ENCODE measurements at regions not wholly inside any gene's neighbourhood (a gene's known extent, or its start where the extent isn't known, plus 50 kb on each side); places are given as distances from the start of the nearest gene placed in this dataset.
"Not testable (repeated sequence)": the region's sequence is repeated elsewhere in the genome, so short reads cannot be mapped to it uniquely, and the experiment has no call there.

DNA sequence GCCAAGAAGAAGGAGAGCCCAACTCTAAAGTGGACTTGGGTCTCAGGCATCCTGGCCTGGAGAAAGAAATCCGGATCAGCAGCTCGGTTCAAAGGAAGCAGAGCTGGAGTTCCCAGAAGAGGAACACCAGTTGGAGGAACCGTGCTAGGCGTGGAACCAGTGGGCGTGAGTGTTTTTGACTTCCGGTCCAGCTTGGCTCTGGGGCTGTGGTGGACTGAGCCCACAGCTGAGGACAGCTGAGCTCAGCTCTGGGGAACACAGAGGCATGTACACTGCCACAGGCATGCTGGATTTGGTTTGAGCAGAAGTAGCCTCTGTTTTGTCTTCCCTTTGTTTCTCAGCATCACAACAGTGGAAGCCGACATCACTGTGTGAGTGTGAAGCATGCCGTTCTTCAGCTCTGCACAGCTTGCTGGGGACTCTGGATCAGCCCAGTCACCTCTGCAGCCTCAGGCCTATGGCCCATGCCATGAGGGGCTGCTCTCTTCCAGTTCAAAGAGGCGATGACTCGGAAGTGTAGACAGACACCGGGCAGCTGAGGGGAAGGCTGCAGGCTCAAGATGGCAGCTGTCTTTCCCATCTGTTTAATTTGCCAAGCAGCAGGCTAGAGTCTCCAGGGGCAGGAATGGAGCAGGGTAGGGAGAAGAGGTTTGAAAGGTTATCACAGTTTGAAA lies 185.8 kb upstream of the UBE3A start:
- no peak for DNase-seq

GRCh38 chr15:25623708-25624107 lies 184.9 kb upstream of the UBE3A start:
- DNase-seq, result no peak

DNA sequence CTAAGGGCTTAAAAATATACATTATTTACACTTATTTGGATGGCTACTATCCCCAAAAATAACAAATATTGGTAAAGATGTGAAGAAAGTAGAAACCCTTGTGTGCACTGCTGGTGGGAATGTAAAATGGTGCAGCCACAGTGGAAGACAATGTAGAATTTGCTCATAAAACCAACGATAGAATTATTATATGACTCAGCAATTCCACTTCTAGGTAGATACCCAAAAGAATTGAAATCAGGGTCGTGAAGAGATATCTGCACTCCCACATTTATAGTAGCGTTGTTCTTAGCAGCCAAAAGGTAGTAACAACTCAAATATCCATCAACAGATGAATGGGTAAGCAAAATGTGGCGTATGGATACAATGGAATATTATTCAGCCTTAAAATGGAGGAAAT lies 181.6 kb upstream of the UBE3A start:
- no peak for DNase-seq

- DNase-seq, result no peak
These were observed 180.9 kb upstream of the UBE3A start for GRCh38 chr15:25619761-25620160.

DNA sequence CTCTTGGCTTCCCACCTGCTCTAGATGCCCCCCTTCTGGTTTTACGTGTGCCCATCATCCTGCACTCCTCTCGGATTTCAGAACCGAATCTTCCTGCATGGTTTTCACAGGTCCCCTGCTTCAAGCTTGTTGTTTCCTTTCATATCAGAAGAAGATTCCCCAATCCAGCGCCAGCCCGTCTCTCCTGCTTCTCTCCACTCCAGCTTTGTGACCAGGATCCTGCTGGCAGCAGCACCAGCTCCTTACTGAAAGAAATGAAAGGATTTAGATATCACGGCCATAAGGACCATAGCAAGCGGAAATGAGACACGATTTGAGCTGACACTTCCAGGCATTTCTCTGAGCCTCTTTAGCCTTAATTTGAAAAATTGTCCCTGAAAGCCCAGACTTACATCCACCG lies 180.3 kb upstream of the UBE3A start:
- no peak for DNase-seq

DNA sequence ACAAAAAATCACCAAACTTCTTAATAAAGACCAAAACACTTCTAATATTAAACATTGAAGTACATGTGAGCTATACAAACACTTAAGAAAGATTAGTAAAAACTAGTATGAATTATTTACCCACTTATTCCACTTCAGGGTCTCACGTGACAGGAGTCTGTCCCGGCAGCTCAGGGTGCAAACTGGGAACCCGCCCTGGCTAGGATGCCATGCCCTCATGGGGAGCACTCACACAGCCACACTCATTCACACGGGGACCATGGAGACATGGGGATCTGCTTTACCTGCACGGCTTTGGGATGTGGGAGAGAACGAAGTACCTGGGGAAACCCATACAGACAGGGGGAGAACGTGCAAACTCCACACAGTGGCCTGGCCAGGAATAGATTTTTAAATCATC lies 179.3 kb upstream of the UBE3A start:
- DNase-seq, result no peak

DNA sequence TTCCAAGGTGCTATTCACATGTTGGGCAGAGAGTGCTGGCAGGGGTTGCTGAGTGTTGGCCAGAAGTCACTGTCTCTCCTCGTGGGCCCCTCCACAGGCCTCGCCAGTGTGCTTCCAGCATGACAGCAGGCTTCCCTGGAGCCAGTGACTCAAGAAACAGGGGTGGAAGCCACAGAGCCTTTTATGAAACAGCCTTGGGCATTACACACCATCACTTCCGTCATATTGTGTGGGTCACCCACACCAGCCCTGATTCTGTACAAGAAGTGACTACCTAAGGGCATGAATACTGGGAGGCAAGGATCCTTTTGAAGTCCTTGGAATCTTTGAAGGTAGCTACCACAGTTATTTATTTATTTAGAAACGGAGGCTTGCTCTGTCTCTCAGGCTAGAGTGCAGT lies 177.6 kb upstream of the UBE3A start:
- no peak for DNase-seq

DNA sequence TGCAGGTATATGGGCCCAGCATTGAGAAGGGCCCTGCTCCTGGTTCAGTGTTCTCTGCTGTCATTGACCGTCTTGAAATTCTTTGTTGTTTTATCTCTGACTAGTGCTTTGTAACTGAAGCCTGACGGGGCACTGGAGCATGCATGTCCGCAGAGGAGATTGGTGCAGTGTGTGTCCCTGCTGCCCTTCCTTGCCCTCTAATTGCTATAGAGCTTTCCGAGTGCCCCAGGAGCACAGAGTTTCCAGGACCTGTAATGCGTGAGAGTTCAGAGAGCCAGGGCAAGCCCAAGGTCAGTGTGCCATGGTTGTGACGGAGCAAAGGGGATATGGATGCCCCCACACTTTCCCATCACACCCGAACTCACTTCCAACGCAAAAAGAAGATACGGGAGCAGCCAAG lies 174.3 kb upstream of the UBE3A start:
- DNase-seq, result no peak

DNA sequence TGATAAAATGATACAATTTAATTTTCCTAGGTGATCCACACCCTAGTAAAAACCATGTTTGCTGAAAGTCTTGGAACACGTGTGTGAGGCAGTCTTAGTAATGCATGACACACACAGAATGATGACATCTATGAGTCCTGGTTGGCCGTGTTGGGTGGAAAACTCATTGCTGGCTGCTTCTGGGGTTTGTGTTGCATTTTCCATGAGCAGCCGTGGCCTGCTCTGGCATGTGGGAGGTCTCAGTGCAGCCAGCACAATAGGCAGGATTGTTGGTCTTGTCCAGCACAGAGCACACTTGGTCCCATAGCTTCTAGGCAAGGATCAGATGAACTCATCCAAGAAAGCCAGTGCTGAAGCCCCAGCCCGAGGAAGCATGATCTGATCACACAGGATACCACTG lies 172.8 kb upstream of the UBE3A start:
- DNase-seq, result no peak

GRCh38 chr15:25609371-25609770 lies 170.5 kb upstream of the UBE3A start:
- no peak for DNase-seq

DNA sequence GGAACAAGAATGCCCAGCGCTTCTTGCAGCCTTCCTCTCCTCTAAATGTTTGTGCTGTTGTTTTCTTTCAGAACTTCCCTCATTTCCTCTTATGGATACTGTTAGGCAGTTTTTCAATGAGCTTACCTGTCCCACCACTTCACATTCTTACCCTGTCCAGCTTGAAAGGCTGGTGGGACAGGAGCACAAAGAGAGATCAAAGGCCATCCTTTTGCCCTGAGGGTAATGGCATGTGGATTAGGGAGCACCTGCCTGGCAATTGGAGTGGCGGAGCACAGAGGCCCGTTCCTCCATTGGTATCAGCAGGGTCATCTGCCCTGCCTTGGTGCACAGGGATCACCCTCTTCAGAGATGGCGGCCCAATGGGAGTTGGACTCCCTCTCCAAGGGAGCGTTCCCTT lies 170.1 kb upstream of the UBE3A start:
- DNase-seq, result no peak

DNA sequence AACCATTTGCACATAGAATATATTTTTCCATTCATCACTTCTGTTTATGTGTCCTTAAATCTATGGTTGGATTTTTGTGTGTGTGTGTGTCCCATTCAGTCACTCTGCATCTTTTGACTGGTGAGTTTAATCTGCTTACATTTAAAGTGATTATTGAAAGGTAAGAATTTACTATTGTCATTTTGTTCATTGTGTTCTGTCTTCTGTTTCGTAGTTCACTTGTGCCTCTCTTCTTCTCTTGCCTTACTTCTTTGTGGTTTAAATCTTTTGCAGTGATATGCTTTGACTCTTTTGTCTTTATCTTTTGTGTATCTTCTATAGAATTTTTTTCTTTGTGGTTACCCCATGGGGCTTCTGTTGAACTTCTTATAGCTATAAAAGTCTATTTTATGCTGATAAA lies 166.3 kb upstream of the UBE3A start:
- DNase-seq, result no peak

- no peak for DNase-seq
These were observed 161.9 kb upstream of the UBE3A start for GRCh38 chr15:25600751-25601150.

GRCh38 chr15:25597571-25597970 lies 158.7 kb upstream of the UBE3A start:
- DNase-seq, result no peak

GRCh38 chr15:25596644-25597562 lies 158.1 kb upstream of the UBE3A start:
- no peak for DNase-seq

GRCh38 chr15:25587616-25588340 lies 149.0 kb upstream of the UBE3A start:
- no peak for DNase-seq

DNA sequence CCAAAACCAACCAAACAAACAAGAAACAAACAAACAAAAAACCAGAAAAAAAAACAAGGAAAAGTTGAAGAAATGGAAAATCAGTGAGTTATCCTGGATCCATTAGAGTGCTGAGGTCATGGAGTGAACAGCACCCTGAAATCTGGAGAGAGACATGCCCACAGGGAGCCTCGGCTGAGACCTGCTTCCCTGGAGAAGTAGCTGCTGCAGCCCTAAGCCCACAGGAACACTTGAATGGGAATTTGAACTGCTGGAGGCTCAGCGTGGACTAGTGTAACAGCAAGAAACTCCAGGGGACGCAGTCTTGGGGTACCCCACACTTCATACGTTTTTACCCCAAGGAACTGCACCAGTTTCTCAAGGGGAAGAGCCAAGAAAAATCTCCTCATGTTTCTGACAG lies 144.1 kb upstream of the UBE3A start:
- no peak for DNase-seq

DNA sequence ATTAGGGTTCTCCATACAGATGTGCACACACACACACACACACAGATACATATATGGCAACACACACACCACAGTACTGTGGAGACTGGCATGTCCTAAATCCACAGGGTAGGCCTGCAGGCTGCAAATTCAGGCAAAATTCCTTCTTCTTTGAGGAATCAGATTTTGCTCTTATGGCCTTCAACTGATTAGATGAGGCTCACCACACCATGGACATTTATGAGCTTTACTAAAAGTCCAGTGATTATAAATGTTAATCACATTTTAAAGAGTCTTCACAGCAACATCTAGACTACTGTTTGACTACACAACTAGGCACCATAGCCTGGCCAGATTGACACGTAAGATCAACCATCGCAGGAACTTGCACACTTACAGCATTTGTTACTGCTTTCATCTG lies 140.3 kb upstream of the UBE3A start:
- DNase-seq, result no peak

DNA sequence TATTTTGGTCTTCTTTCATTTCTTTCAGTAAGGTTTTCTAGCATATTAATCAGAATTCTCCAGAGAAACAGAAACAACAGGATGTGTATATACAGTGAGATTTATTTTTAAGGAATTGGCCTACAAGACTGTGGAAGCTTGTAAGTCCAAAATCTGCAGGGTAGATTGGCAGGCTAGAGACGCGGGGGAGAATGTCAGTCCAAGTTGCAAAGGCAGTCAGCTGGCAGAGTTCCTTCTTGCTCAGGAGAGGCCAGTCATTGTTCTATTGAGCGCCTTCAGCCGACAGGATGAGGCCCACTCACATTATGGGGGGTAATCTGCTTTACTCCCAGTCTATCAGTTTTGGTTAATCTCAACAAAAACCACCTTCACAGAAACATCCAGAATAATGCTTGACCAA lies 133.4 kb upstream of the UBE3A start:
- DNase-seq, result no peak

DNA sequence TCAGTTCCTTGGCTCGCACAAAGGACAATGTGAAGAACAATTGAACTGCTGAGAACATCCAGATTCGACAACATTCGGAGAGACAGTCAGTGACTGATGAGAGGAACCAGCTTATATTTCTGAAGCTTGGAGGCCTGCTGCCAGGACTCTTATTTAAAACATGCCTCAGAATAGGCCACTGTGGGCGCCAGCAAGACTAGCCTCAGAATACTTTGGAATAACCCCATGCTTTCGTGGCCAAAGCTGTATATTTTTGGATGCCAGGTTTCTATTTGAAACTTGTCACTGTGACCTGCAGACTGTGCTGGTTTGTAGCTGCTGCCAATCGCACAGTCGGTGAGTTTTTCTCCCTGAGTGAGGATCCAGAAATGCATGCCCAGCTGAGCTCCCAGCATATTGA lies 129.9 kb upstream of the UBE3A start:
- DNase-seq, result no peak

DNA sequence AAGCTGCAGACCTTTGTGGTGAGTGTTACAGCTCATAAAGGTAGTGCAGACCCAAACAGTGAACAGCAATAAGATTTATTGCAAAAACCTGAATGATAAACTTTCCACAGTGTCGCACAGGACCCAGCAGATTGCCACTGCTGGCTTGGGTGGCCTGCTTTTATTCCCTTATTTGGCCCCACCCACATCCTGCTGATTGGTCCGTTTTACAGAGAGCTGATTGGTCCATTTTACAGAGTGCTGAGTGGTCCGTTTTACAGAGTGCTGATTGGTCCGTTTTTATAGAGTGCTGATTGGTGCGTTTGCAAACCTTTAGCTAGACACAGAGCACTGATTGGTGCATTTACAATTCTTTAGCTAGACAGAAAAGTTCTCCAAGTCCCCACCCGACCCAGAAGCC lies 127.7 kb upstream of the UBE3A start:
- not testable (repeated sequence) for DNase-seq

DNA sequence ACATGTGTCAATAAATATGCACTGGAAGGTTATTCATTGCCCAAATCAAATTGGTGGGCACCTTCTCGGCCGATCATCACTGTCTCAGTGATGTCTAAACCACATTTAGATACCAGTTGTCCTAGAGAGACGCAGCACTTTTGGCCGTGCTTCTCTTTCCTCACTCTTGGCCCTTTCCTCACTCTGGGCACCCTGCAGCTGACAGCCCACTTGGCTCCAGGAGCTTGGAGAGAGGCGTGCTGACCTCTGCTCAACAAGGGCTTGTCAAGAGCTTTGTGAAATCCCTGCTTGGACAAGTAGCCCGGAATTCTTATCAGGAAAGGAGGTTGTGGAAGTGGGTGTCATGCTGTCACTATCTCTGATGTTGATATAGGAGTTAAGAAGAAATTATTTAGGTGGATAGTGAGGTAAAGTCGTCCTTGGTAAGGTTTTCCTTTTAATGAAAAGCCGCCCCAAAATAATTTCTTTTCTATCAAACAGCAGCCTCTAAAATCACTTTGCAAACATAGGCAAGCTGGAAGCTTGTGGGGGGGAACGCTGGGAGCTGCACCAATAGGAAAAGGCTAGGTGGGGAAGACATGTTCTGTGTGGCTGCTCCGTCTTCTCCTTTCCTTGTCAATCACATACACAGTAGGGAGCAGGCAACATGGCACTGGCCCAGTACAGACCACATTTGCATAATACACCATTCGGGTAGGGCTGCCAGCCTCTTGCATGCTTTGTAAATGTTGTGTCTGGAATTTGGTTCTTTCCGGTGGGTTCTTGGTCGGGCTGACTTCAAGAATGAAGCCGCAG lies 126.8 kb upstream of the UBE3A start:
- no peak for DNase-seq

Measured in skin of body (tissue), 1 donor.